IMR-90 (cell line): ENCODE measurements at regions not wholly inside any gene's neighbourhood (a gene's known extent, or its start where the extent isn't known, plus 50 kb on each side); places are given as distances from the start of the nearest gene placed in this dataset.

ENCODE experiments used
- MAFK ChIP-seq: IDR thresholded peaks from 2 replicates; pipeline ENCODE4 v1.6.1; 2012; ENCODE audit warnings: low read depth, low read length, improper control_type of control experiment
- MAZ ChIP-seq: IDR thresholded peaks from 2 replicates; pipeline ENCODE4 v1.6.1; 2012; ENCODE audit warnings: low read depth, mild to moderate bottlenecking, low read length, improper control_type of control experiment, moderate library complexity, borderline replicate concordance
- MXI1 ChIP-seq: IDR thresholded peaks from 2 replicates; pipeline ENCODE4 v1.6.1; 2012; ENCODE audit warnings: low read depth, mild to moderate bottlenecking, low read length, moderate library complexity, borderline replicate concordance
- POLR2A ChIP-seq: IDR thresholded peaks from 2 replicates; pipeline ENCODE4 v1.6.1; 2012; ENCODE audit warnings: mild to moderate bottlenecking, low read depth, low read length
- RCOR1 ChIP-seq: IDR thresholded peaks from 2 replicates; pipeline ENCODE4 v1.6.1; 2012; ENCODE audit warnings: mild to moderate bottlenecking, low read length, improper control_type of control experiment; ENCODE audit not compliant: insufficient replicate concordance
- RFX5 ChIP-seq: IDR thresholded peaks from 2 replicates; pipeline ENCODE4 v1.8.0; 2012; ENCODE audit warnings: low read depth, mild to moderate bottlenecking, low read length, moderate library complexity
- TF ChIP-seq, protein P1 (sequence below): conservative IDR thresholded peaks from 2 replicates; pipeline ENCODE4 v1.5.1; 2012; ENCODE audit warnings: mild to moderate bottlenecking, low read depth, low read length, improper control_type of control experiment
- TF ChIP-seq, protein P2 (sequence below): fragments of 150-350 bp; IDR thresholded peaks from 2 replicates; pipeline ENCODE4 v1.6.1; 2016; ENCODE audit warnings: low read depth, mild to moderate bottlenecking, low read length, moderate library complexity, borderline replicate concordance

DNA sequence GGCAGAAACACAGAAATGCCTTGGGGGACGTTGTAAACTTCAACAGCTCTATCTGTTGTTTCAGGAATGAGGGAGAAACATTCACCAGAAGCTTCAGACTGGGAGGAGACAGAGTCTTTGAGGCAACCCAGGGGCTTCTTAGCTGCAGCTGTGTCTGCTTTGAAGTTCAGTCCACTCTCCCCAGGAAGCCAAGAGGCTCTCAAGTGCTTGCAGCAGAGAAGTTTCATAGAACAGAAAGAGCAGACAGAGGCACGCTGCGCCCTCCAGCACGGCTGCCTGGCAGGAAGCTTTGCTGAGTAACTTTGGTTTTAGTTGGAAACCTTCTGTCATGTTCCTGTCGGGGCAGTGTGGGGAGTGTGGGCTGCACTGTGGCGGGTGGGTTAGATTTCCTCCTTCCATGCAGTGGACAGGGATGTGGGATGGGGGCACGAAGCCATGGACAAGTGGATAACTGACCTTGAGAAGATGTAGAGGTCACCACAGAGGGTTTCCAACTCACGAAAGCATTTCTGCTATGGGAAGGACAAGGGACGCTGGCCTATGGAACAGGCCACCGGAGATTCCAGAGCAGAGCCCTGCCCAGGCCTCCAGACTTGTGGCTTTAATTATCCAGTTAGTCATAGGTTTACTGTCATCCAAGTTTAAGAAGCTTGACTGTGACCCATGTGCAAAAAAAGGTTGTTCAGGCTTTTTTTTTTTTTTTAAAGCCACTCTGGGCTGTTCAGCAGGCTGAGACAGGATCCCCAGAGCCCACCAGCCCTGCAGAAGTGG lies 107.7 kb downstream of the ARF6 start:
- TF ChIP-seq, protein P1, sequence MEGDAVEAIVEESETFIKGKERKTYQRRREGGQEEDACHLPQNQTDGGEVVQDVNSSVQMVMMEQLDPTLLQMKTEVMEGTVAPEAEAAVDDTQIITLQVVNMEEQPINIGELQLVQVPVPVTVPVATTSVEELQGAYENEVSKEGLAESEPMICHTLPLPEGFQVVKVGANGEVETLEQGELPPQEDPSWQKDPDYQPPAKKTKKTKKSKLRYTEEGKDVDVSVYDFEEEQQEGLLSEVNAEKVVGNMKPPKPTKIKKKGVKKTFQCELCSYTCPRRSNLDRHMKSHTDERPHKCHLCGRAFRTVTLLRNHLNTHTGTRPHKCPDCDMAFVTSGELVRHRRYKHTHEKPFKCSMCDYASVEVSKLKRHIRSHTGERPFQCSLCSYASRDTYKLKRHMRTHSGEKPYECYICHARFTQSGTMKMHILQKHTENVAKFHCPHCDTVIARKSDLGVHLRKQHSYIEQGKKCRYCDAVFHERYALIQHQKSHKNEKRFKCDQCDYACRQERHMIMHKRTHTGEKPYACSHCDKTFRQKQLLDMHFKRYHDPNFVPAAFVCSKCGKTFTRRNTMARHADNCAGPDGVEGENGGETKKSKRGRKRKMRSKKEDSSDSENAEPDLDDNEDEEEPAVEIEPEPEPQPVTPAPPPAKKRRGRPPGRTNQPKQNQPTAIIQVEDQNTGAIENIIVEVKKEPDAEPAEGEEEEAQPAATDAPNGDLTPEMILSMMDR = no peak; the same call in 1 of the 2 replicates
- TF ChIP-seq POLR2A = peak; percentile 45; the same call in 1 of the 2 replicates
- TF ChIP-seq MXI1 = peak; percentile 55; the same call in 1 of the 2 replicates
- TF ChIP-seq RCOR1 = no peak
- TF ChIP-seq RFX5 = no peak
- no peak for TF ChIP-seq MAZ
- TF ChIP-seq, protein P2, sequence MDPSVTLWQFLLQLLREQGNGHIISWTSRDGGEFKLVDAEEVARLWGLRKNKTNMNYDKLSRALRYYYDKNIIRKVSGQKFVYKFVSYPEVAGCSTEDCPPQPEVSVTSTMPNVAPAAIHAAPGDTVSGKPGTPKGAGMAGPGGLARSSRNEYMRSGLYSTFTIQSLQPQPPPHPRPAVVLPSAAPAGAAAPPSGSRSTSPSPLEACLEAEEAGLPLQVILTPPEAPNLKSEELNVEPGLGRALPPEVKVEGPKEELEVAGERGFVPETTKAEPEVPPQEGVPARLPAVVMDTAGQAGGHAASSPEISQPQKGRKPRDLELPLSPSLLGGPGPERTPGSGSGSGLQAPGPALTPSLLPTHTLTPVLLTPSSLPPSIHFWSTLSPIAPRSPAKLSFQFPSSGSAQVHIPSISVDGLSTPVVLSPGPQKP = no peak
- no peak for TF ChIP-seq MAFK
